Mesothelial cell of epicardium (in vitro differentiated cells): ENCODE measurements at regions not wholly inside any gene's neighbourhood (a gene's known extent, or its start where the extent isn't known, plus 50 kb on each side); places are given as distances from the start of the nearest gene placed in this dataset.

ENCODE experiments used
- DNase-seq, 2 experiments: peaks; one replicate each; pipeline ENCODE4 v3.0.0; 2021; ENCODE audit warnings: low spot score in 2 of 2; ENCODE audit not compliant: unreplicated experiment in 2 of 2
- H3K27ac Mint-ChIP-seq: 2 replicates; pipeline ENCODE4 v1.8.0; 2021; ENCODE audit warnings: mixed read lengths
- H3K27me3 Mint-ChIP-seq: 2 replicates; pipeline ENCODE4 v1.8.0; 2021; ENCODE audit warnings: low read depth, mixed read lengths
- H3K36me3 Mint-ChIP-seq: 2 replicates; pipeline ENCODE4 v1.8.0; 2021; ENCODE audit warnings: mixed read lengths
- H3K4me1 Mint-ChIP-seq: 2 replicates; pipeline ENCODE4 v1.8.0; 2021; ENCODE audit warnings: mixed read lengths
- H3K4me3 Mint-ChIP-seq: 2 replicates; pipeline ENCODE4 v1.8.0; 2021; ENCODE audit warnings: mild to moderate bottlenecking, moderate library complexity, mixed read lengths
- H3K9me3 Mint-ChIP-seq: 2 replicates; pipeline ENCODE4 v1.8.0; 2021; ENCODE audit warnings: mixed read lengths
- CTCF ChIP-seq: fragments of 200-600 bp; sonication (generic); IDR thresholded peaks from one replicate; pipeline ENCODE4 v1.5.0; 2021; ENCODE audit warnings: antibody characterized with exemption; ENCODE audit not compliant: unreplicated experiment

GRCh38 chr11:133776671-133777367, 68.5 kb downstream of the SPATA19 start:
- DNase-seq: no peak
- Mint-ChIP-seq H3K27ac (no peak overlapping the region), H3K9me3 (peaks cover 16% of the 10 kb centered on the region), H3K27me3 (peaks cover 30% of the 10 kb centered on the region), H3K4me1 (no peaks in the 10 kb centered on the region), H3K4me3 (no peak overlapping the region), H3K36me3 (no peaks in the 10 kb centered on the region)
- TF ChIP-seq CTCF: no peak

DNA sequence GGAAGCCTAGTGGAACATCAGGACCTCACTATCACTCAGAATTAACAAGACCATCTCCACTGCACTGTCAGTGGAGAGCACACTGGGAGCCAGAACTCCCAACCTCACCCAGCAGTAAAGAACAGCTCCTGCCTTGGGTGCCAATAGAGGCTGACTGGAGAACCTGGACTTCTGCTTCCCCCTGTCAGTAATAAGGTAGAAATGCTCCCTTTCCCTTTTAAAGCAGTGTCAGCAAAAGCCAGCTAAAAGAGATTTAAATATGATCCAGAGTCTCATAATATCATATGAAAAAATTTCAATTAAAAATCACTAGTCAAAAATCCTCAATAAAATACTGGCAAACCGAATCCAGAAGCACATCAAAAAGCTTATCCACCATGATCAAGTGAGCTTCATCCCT, 82.8 kb downstream of the SPATA19 start:
- Mint-ChIP-seq H3K4me1 (no peaks in the 10 kb centered on the region), H3K27ac (no peak overlapping the region), H3K4me3 (no peak overlapping the region), H3K9me3 (peaks cover 29% of the 10 kb centered on the region), H3K36me3 (peaks cover 2% of the 10 kb centered on the region), H3K27me3 (peaks cover 5% of the 10 kb centered on the region)
- no peak for TF ChIP-seq CTCF
- DNase-seq: no peak

GRCh38 chr11:133753150-133753549, 92.2 kb downstream of the SPATA19 start:
- no peak overlapping the region for H3K4me3 Mint-ChIP-seq
- H3K27ac Mint-ChIP-seq: no peak overlapping the region
- no peaks in the 10 kb centered on the region for H3K4me1 Mint-ChIP-seq
- TF ChIP-seq CTCF: no peak
- no peaks in the 10 kb centered on the region for H3K36me3 Mint-ChIP-seq
- no peak for DNase-seq
- peaks cover 7% of the 10 kb centered on the region for H3K9me3 Mint-ChIP-seq
- peaks cover 3% of the 10 kb centered on the region for H3K27me3 Mint-ChIP-seq

DNA sequence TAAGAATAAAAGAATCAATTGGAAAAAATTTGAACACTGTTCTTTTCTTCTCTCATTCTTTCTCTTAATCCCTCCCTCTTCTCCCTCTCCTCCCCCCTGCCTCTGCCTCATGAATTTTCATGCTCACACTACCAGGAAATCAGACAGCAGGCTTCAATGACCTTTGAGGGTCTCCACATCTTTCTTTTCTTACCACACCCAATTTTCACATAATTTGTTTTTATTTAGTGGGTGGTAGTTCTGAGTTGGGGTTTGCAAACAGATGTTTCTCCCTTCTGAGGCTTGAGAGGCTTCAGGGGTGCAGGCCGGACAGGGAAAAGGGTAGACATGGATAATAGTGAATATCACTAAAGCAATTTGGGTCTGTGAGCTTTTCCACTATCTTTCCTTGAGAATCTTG, 95.5 kb downstream of the SPATA19 start:
- no peak for TF ChIP-seq CTCF
- Mint-ChIP-seq H3K27me3 (peaks cover 21% of the 10 kb centered on the region), H3K27ac (no peak overlapping the region), H3K9me3 (no peaks in the 10 kb centered on the region), H3K36me3 (no peaks in the 10 kb centered on the region), H3K4me1 (no peaks in the 10 kb centered on the region), H3K4me3 (no peak overlapping the region)
- DNase-seq: no peak

DNA sequence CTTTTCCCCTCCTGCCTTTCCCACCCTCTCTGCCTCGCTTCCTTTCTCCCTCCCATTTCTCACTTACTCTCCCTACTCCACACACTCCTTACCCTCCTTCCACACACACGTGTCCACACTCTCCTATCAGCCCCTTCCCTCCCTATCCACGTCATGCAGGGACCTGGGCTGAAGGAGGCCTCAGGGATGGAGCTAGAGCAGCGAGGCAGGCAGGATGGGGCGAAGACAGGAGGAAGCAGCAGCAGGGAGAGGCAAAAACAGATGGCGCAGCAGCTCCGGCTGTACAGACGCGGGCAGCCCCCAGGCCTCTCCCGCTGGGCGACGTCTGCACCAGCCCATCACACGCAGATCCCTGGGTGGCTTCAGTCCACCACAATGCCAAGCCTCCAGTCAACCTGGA, 97.9 kb downstream of the SPATA19 start:
- no peak overlapping the region for H3K4me3 Mint-ChIP-seq
- no peaks in the 10 kb centered on the region for H3K4me1 Mint-ChIP-seq
- no peak for TF ChIP-seq CTCF
- no peaks in the 10 kb centered on the region for H3K36me3 Mint-ChIP-seq
- DNase-seq: no peak
- H3K27me3 Mint-ChIP-seq: peaks cover 20% of the 10 kb centered on the region
- no peak overlapping the region for H3K27ac Mint-ChIP-seq
- H3K9me3 Mint-ChIP-seq: no peaks in the 10 kb centered on the region
